ENCODE measurements at regions not wholly inside any gene's neighbourhood (a gene's known extent, or its start where the extent isn't known, plus 50 kb on each side); places are given as distances from the start of the nearest gene placed in this dataset.

GRCh38 chr4:182190306-182190705, 52.9 kb upstream of the TENM3 start:
- Histone ChIP-seq H3K4me1 (no peaks in the 10 kb centered on the region), H3K27ac (no peak overlapping the region), H3K36me3 (no peaks in the 10 kb centered on the region), H3K4me3 (no peak overlapping the region), H3K27me3 (peaks cover 2% of the 10 kb centered on the region), H3K9me3 (no peaks in the 10 kb centered on the region)
- no peak for DNase-seq (ENCODE audit: low spot score in 2 of 2)
- WGBS: 62% methylated on average over 8 of the region's 8 CpGs
- TF ChIP-seq POLR2AphosphoS5 (IDR thresholded peaks at IDR 0.05) (no peak), CTCF (IDR thresholded peaks at IDR 0.05) (no peak), POLR2A (IDR thresholded peaks at IDR 0.05) (no peak), EP300 (IDR thresholded peaks at IDR 0.05) (no peak)

- no peak overlapping the region for H3K4me3 ChIP-seq
- H3K36me3 ChIP-seq: no peaks in the 10 kb centered on the region
- 27% methylated on average over 1 of the region's 1 CpG for WGBS
- no peaks in the 10 kb centered on the region for H3K4me1 ChIP-seq
- no peak for TF ChIP-seq POLR2A (IDR thresholded peaks at IDR 0.05)
- TF ChIP-seq EP300 (IDR thresholded peaks at IDR 0.05): no peak
- no peak for TF ChIP-seq POLR2AphosphoS5 (IDR thresholded peaks at IDR 0.05)
- TF ChIP-seq CTCF (IDR thresholded peaks at IDR 0.05): no peak
- H3K27ac ChIP-seq: no peak overlapping the region
- H3K9me3 ChIP-seq: no peaks in the 10 kb centered on the region
- DNase-seq (ENCODE audit: low spot score in 2 of 2): no peak
- H3K27me3 ChIP-seq: peaks cover 2% of the 10 kb centered on the region
These were observed 50.6 kb upstream of the TENM3 start for GRCh38 chr4:182192511-182193181.

GRCh38 chr4:182193311-182193710, 49.9 kb upstream of the TENM3 start:
- Histone ChIP-seq H3K36me3 (no peaks in the 10 kb centered on the region), H3K4me1 (no peaks in the 10 kb centered on the region), H3K27me3 (peaks cover 2% of the 10 kb centered on the region), H3K27ac (no peak overlapping the region), H3K9me3 (no peaks in the 10 kb centered on the region), H3K4me3 (no peak overlapping the region)
- no peak for DNase-seq (ENCODE audit: low spot score in 2 of 2)
- TF ChIP-seq POLR2AphosphoS5 (IDR thresholded peaks at IDR 0.05) (no peak), CTCF (IDR thresholded peaks at IDR 0.05) (no peak), EP300 (IDR thresholded peaks at IDR 0.05) (no peak), POLR2A (IDR thresholded peaks at IDR 0.05) (no peak)
- WGBS: 86% methylated on average over 8 of the region's 8 CpGs
